Spinal cord (tissue), 9 donors: ENCODE measurements at regions not wholly inside any gene's neighbourhood (a gene's known extent, or its start where the extent isn't known, plus 50 kb on each side); places are given as distances from the start of the nearest gene placed in this dataset.

ENCODE experiments used
- DNase-seq, 6 donors: peaks; one replicate each; pipeline versions ENCODE4 v3.0.0 to v3.0.0-alpha.2; 2013 to 2015; ENCODE audit warnings: low spot score in 6 of 6, low read depth in 4 of 6
- H3K27ac ChIP-seq: one replicate; pipeline ENCODE4 v1.5.1; 2013; ENCODE audit warnings: low read depth, low read length, control low read depth
- H3K27me3 ChIP-seq: one replicate; pipeline ENCODE4 v1.6.1; 2013; ENCODE audit warnings: low read length; ENCODE audit not compliant: control insufficient read depth, insufficient read depth
- H3K36me3 ChIP-seq: one replicate; pipeline ENCODE4 v1.6.1; 2013; ENCODE audit warnings: low read length; ENCODE audit not compliant: control insufficient read depth, insufficient read depth
- H3K4me1 ChIP-seq: one replicate; pipeline ENCODE4 v1.6.1; 2013; ENCODE audit warnings: low read length; ENCODE audit not compliant: control insufficient read depth, insufficient read depth
- H3K4me3 ChIP-seq: one replicate; pipeline ENCODE4 v1.5.1; 2013; ENCODE audit warnings: low read depth, low read length, control low read depth
- H3K9me3 ChIP-seq: one replicate; pipeline ENCODE4 v1.6.1; 2013; ENCODE audit warnings: low read length; ENCODE audit not compliant: control insufficient read depth, insufficient read depth
- WGBS: methylation state at CpG from one replicate; pipeline ENCODE4 v1.1.5; 2013; ENCODE audit warnings: missing lambda C conversion rate; ENCODE audit not compliant: insufficient coverage; 5-methylcytosine and 5-hydroxymethylcytosine counted together
- donor health status: healthy.

GRCh38 chr5:5704352-5704751 is 281.9 kb downstream of the ICE1 start:
- 60% methylated on average over 1 of the region's 2 CpGs for WGBS
- Histone ChIP-seq H3K36me3 (no peaks in the 10 kb centered on the region), H3K4me1 (no peaks in the 10 kb centered on the region), H3K27me3 (no peaks in the 10 kb centered on the region), H3K4me3 (no peak overlapping the region), H3K27ac (no peak overlapping the region), H3K9me3 (no peaks in the 10 kb centered on the region)
- no peak for DNase-seq

- DNase-seq = no peak
- Histone ChIP-seq H3K4me3 (no peak overlapping the region), H3K36me3 (no peaks in the 10 kb centered on the region), H3K27ac (no peak overlapping the region), H3K9me3 (no peaks in the 10 kb centered on the region), H3K4me1 (no peaks in the 10 kb centered on the region), H3K27me3 (no peaks in the 10 kb centered on the region)
- WGBS = 100% methylated on average over 4 of the region's 7 CpGs
Measured at GRCh38 chr5:5702934-5703333, 280.5 kb downstream of the ICE1 start.

GRCh38 chr5:5700549-5700948 is 278.1 kb downstream of the ICE1 start:
- no peak overlapping the region for H3K27ac ChIP-seq
- H3K4me3 ChIP-seq = no peak overlapping the region
- no peaks in the 10 kb centered on the region for H3K4me1 ChIP-seq
- no peaks in the 10 kb centered on the region for H3K36me3 ChIP-seq
- H3K9me3 ChIP-seq = peaks cover 3% of the 10 kb centered on the region
- no peak for DNase-seq
- no peaks in the 10 kb centered on the region for H3K27me3 ChIP-seq

GRCh38 chr5:5699062-5699461 is 276.6 kb downstream of the ICE1 start:
- no peak overlapping the region for H3K4me3 ChIP-seq
- H3K9me3 ChIP-seq = peaks cover 3% of the 10 kb centered on the region
- no peaks in the 10 kb centered on the region for H3K36me3 ChIP-seq
- DNase-seq = no peak
- 94% methylated on average over 8 of the region's 12 CpGs for WGBS
- H3K27me3 ChIP-seq = no peaks in the 10 kb centered on the region
- H3K4me1 ChIP-seq = no peaks in the 10 kb centered on the region
- no peak overlapping the region for H3K27ac ChIP-seq

- no peak for DNase-seq
Measured at GRCh38 chr5:5695266-5695665, 272.8 kb downstream of the ICE1 start.

GRCh38 chr5:5688925-5689310 is 266.4 kb downstream of the ICE1 start:
- Histone ChIP-seq H3K4me3 (no peak overlapping the region), H3K4me1 (no peaks in the 10 kb centered on the region), H3K27me3 (no peaks in the 10 kb centered on the region), H3K27ac (no peak overlapping the region), H3K9me3 (no peaks in the 10 kb centered on the region), H3K36me3 (no peaks in the 10 kb centered on the region)
- WGBS = 92% methylated on average over 1 of the region's 2 CpGs
- no peak for DNase-seq

More at GRCh38 chr5:5695266-5695665, 272.8 kb downstream of the ICE1 start:
- no peak overlapping the region for H3K4me3 ChIP-seq
- H3K27ac ChIP-seq = no peak overlapping the region
- WGBS = no CpG with 5 or more reads among the region's 3 CpGs
- no peaks in the 10 kb centered on the region for H3K4me1 ChIP-seq
- H3K36me3 ChIP-seq = no peaks in the 10 kb centered on the region
- no peaks in the 10 kb centered on the region for H3K27me3 ChIP-seq
- peaks cover 3% of the 10 kb centered on the region for H3K9me3 ChIP-seq

- H3K27me3 ChIP-seq = no peaks in the 10 kb centered on the region
- WGBS = 67% methylated on average over 6 of the region's 8 CpGs
- no peaks in the 10 kb centered on the region for H3K36me3 ChIP-seq
- no peaks in the 10 kb centered on the region for H3K4me1 ChIP-seq
- peak in 2 of 6 donors; percentile 11 to 36 for DNase-seq
- no peak overlapping the region for H3K4me3 ChIP-seq
- H3K9me3 ChIP-seq = no peaks in the 10 kb centered on the region
- no peak overlapping the region for H3K27ac ChIP-seq
Measured at GRCh38 chr5:5688194-5688924, 265.9 kb downstream of the ICE1 start.

- Histone ChIP-seq H3K4me1 (no peaks in the 10 kb centered on the region), H3K9me3 (no peaks in the 10 kb centered on the region), H3K27me3 (no peaks in the 10 kb centered on the region), H3K4me3 (no peak overlapping the region), H3K27ac (no peak overlapping the region), H3K36me3 (no peaks in the 10 kb centered on the region)
- 100% methylated on average over 1 of the region's 2 CpGs for WGBS
- DNase-seq = no peak
Measured at GRCh38 chr5:5687113-5687512, 264.6 kb downstream of the ICE1 start.

GRCh38 chr5:5686356-5686755 is 263.9 kb downstream of the ICE1 start:
- DNase-seq = no peak
- no peaks in the 10 kb centered on the region for H3K36me3 ChIP-seq
- H3K4me1 ChIP-seq = no peaks in the 10 kb centered on the region
- WGBS = 100% methylated on average over 2 of the region's 6 CpGs
- H3K27me3 ChIP-seq = no peaks in the 10 kb centered on the region
- H3K27ac ChIP-seq = no peak overlapping the region
- H3K9me3 ChIP-seq = no peaks in the 10 kb centered on the region
- H3K4me3 ChIP-seq = no peak overlapping the region

GRCh38 chr5:5685737-5686136 is 263.3 kb downstream of the ICE1 start:
- 93% methylated on average over 1 of the region's 3 CpGs for WGBS
- Histone ChIP-seq H3K4me1 (no peaks in the 10 kb centered on the region), H3K36me3 (no peaks in the 10 kb centered on the region), H3K27ac (no peak overlapping the region), H3K9me3 (no peaks in the 10 kb centered on the region), H3K27me3 (no peaks in the 10 kb centered on the region), H3K4me3 (no peak overlapping the region)
- no peak for DNase-seq
